Natural killer cell (primary cell): ENCODE measurements at regions not wholly inside any gene's neighbourhood (a gene's known extent, or its start where the extent isn't known, plus 50 kb on each side); places are given as distances from the start of the nearest gene placed in this dataset.

Experiments
- ATAC-seq, 3 donors: fragments of 150-1000 bp in 2 of 3; fragments of 200-7000 bp in 1 of 3; cut with Tn5 transposase; 1 replicate in 1 of 3; 2 replicates in 2 of 3; pipeline ENCODE4 v1.10.0; 2021; ENCODE audit warnings: mild to moderate bottlenecking in 2 of 3, moderate library complexity in 2 of 3
- DNase-seq, 2 donors: peaks; one replicate each; pipeline versions ENCODE4 v3.0.0 to v3.0.0-alpha.2; 2013 to 2021; ENCODE audit warnings: mixed read lengths in 1 of 2
- H3K27ac ChIP-seq: one replicate; pipeline ENCODE4 v1.5.1; 2013; ENCODE audit warnings: mild to moderate bottlenecking, low read length
- H3K27me3 ChIP-seq: one replicate; pipeline ENCODE4 v1.6.1; 2013; ENCODE audit warnings: low read length; ENCODE audit not compliant: control insufficient read depth, insufficient read depth
- H3K36me3 ChIP-seq: one replicate; pipeline ENCODE4 v1.6.1; 2013; ENCODE audit warnings: low read length; ENCODE audit not compliant: control insufficient read depth, insufficient read depth
- H3K4me1 ChIP-seq: one replicate; pipeline ENCODE4 v1.6.1; 2013; ENCODE audit warnings: low read length; ENCODE audit not compliant: control insufficient read depth, insufficient read depth
- H3K4me3 ChIP-seq: one replicate; pipeline ENCODE4 v1.5.1; 2013; ENCODE audit warnings: low read length
- H3K9me3 ChIP-seq: one replicate; pipeline ENCODE4 v1.6.1; 2013; ENCODE audit warnings: low read length; ENCODE audit not compliant: control insufficient read depth, insufficient read depth
- H3K27ac Mint-ChIP-seq, 2 donors: one replicate each; pipeline ENCODE4 v1.8.0; 2022; ENCODE audit warnings: mild to moderate bottlenecking in 2 of 2, mixed read lengths in 2 of 2, moderate library complexity in 1 of 2
- H3K27me3 Mint-ChIP-seq, 2 donors: one replicate each; pipeline ENCODE4 v1.8.0; 2022; ENCODE audit warnings: low read depth in 2 of 2, mixed read lengths in 2 of 2
- H3K36me3 Mint-ChIP-seq: one replicate; pipeline ENCODE4 v1.8.0; 2022; ENCODE audit warnings: mixed read lengths
- H3K4me1 Mint-ChIP-seq, 2 donors: one replicate each; pipeline ENCODE4 v1.8.0; 2022; ENCODE audit warnings: mixed read lengths in 2 of 2
- H3K4me3 Mint-ChIP-seq: one replicate; pipeline ENCODE4 v1.8.0; 2022; ENCODE audit warnings: mild to moderate bottlenecking, moderate library complexity, mixed read lengths
- H3K9me3 Mint-ChIP-seq, 2 donors: one replicate each; pipeline ENCODE4 v1.8.0; 2022; ENCODE audit warnings: mixed read lengths in 2 of 2
- CTCF ChIP-seq: fragments of 200-600 bp; IDR thresholded peaks from one replicate; pipeline ENCODE4 v1.8.0; 2022; ENCODE audit warnings: antibody characterized with exemption
- WGBS: methylation state at CpG from one replicate; pipeline ENCODE4 v1.1.7; 2013; ENCODE audit warnings: missing lambda C conversion rate; ENCODE audit not compliant: insufficient coverage; 5-methylcytosine and 5-hydroxymethylcytosine counted together
- intact Hi-C: fragments of 100-400 bp; cut with micrococcal nuclease; formaldehyde crosslinking; loops from one replicate; pipeline ENCODE4 v1.14.2; 2022

- no peak for TF ChIP-seq CTCF
- H3K4me3 Mint-ChIP-seq: no peak overlapping the region
- Histone ChIP-seq H3K4me1 (no peaks in the 10 kb centered on the region), H3K9me3 (no peaks in the 10 kb centered on the region), H3K36me3 (no peaks in the 10 kb centered on the region), H3K27ac (no peak overlapping the region), H3K27me3 (no peaks in the 10 kb centered on the region), H3K4me3 (no peak overlapping the region)
- intact Hi-C loops: no loop called here
- H3K36me3 Mint-ChIP-seq: no peaks in the 10 kb centered on the region
- DNase-seq: no peak
- H3K4me1 Mint-ChIP-seq: no peaks in the 10 kb centered on the region
- no peak for ATAC-seq
- WGBS: 90% methylated on average over 5 of the region's 9 CpGs
- peaks cover 0 to 6% of the 10 kb centered on the region in 2 donors for H3K27me3 Mint-ChIP-seq
- H3K9me3 Mint-ChIP-seq: no peaks in the 10 kb centered on the region
- no peak overlapping the region for H3K27ac Mint-ChIP-seq
Measured at GRCh38 chr15:81859737-81860516, 185.9 kb downstream of the MEX3B start.

- Histone ChIP-seq H3K4me3 (no peak overlapping the region), H3K4me1 (no peaks in the 10 kb centered on the region), H3K27ac (no peak overlapping the region), H3K27me3 (no peaks in the 10 kb centered on the region), H3K9me3 (no peaks in the 10 kb centered on the region), H3K36me3 (no peaks in the 10 kb centered on the region)
- Mint-ChIP-seq H3K9me3 (no peaks in the 10 kb centered on the region), H3K36me3 (no peaks in the 10 kb centered on the region), H3K4me1 (no peaks in the 10 kb centered on the region), H3K4me3 (no peak overlapping the region), H3K27ac (no peak overlapping the region), H3K27me3 (peaks cover 0 to 6% of the 10 kb centered on the region in 2 donors)
- DNase-seq: no peak
- intact Hi-C loops: no loop called here
- TF ChIP-seq CTCF: no peak
- 75% methylated on average over 3 of the region's 3 CpGs for WGBS
- no peak for ATAC-seq
Measured at GRCh38 chr15:81858586-81858985, 187.2 kb downstream of the MEX3B start.

- no peak for TF ChIP-seq CTCF
- DNase-seq (no peak), ATAC-seq (no peak)
- Histone ChIP-seq H3K27ac (no peak overlapping the region), H3K4me3 (no peak overlapping the region), H3K9me3 (no peaks in the 10 kb centered on the region), H3K27me3 (no peaks in the 10 kb centered on the region), H3K4me1 (no peaks in the 10 kb centered on the region), H3K36me3 (no peaks in the 10 kb centered on the region)
- H3K36me3 Mint-ChIP-seq: no peaks in the 10 kb centered on the region
- H3K4me3 Mint-ChIP-seq: no peak overlapping the region
- no peaks in the 10 kb centered on the region for H3K9me3 Mint-ChIP-seq
- H3K27me3 Mint-ChIP-seq: peaks cover 0 to 6% of the 10 kb centered on the region in 2 donors
- intact Hi-C loops: no loop called here
- H3K4me1 Mint-ChIP-seq: no peaks in the 10 kb centered on the region
- H3K27ac Mint-ChIP-seq: no peak overlapping the region
- WGBS: 93% methylated on average over 6 of the region's 6 CpGs
Measured at GRCh38 chr15:81858136-81858535, 187.7 kb downstream of the MEX3B start.

- ATAC-seq: no peak
- Mint-ChIP-seq H3K4me1 (peaks cover 0 to 3% of the 10 kb centered on the region in 2 donors), H3K27me3 (peaks cover 0 to 6% of the 10 kb centered on the region in 2 donors), H3K36me3 (no peaks in the 10 kb centered on the region), H3K9me3 (no peaks in the 10 kb centered on the region), H3K27ac (no peak overlapping the region), H3K4me3 (no peak overlapping the region)
- Histone ChIP-seq H3K27me3 (no peaks in the 10 kb centered on the region), H3K27ac (no peak overlapping the region), H3K36me3 (no peaks in the 10 kb centered on the region), H3K4me3 (no peak overlapping the region), H3K4me1 (no peaks in the 10 kb centered on the region), H3K9me3 (no peaks in the 10 kb centered on the region)
- no peak for TF ChIP-seq CTCF
- intact Hi-C loops: no loop called here
- DNase-seq: no peak
Measured at GRCh38 chr15:81856634-81857026, 189.2 kb downstream of the MEX3B start.
